ENCODE measurements at regions not wholly inside any gene's neighbourhood (a gene's known extent, or its start where the extent isn't known, plus 50 kb on each side); places are given as distances from the start of the nearest gene placed in this dataset.

DNA sequence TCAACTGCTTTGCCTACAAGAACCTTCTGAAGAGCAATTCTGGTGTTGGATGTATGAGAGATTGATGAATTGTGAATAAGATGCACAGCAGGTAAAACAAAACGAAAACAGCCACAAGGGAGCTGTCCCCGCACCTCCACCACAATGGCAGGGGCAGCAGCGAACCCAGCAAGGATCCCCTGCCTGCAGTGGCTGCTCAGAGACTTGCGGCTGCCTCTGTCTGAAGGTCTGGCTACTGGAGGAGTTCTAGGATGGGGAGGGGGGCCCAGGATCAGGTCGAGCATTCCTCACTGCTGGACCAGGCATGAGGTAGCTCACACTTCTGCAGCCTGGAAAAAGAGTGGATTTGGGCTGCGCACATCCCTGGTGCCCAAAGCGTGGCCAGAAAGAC, 523.5 kb downstream of the CDH26 start:
- no peaks in the 10 kb centered on the region for H3K4me1 Mint-ChIP-seq (ENCODE audit: low read depth in 2 of 2)
- H3K4me3 Mint-ChIP-seq: no peak overlapping the region
- no peaks in the 10 kb centered on the region for H3K9me3 Mint-ChIP-seq
- DNase-seq (ENCODE audit: low spot score): no peak
- H3K27ac Mint-ChIP-seq: no peak overlapping the region
- no peak for ATAC-seq
- peaks cover 6 to 18% of the 10 kb centered on the region in 2 donors for H3K27me3 Mint-ChIP-seq
- no peaks in the 10 kb centered on the region for H3K36me3 Mint-ChIP-seq

DNA sequence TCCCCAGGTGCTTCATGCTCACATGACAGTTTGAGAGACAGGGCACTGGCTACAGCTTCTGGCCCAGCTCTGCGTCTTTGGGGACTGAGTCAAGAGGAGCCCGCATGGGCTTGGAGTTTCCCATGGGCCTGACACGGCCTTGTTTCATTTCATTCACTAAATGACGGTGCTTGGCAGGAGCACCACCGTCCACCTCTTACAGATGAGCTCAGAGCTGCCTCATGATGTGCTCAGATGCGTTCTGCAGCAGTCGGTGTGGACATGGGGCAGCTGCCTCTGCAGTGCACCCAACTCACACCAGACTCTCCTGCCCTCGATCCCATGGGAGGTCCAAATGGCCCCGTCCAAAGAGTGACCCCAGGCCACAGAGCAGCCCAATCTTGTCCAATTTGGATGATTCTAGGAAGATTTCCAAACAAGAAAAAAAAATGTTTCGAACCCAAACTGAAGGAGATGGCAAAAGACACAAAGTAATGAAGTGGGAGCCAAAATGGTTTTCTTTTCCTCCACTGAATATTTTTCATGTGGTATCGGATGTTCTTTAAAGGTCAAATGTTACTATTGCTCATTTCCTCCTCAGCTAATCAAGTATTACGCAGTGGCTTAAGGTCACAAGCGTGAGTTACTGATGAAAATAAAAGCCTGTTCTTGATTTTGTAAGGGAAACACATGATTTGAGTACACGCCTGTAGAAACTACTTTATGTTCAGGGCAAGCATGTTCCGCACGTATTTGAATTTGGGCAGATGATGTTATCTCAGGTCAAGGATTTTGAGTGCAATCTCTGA, 524.2 kb downstream of the CDH26 start:
- H3K9me3 Mint-ChIP-seq: no peaks in the 10 kb centered on the region

DNA sequence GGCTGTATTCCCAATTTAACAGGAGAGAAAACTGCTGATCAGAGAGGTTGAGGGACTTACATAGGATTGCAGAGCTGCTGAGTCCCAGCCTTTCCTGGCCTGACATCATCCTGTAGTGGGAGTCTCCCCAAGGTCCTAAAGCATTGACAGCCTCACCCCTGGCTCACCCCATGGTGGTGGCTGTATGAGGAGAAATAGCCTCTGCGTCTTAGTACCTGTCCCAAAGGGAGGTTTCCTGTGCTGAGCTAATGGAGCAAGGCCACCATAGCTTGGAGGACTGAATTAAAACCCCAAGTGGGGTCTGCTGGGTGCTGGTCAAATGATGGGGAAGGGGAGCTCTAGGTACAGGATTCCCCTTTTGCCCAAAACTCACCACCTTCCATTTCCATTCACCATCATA, 525.1 kb downstream of the CDH26 start:
- Mint-ChIP-seq H3K36me3 (no peaks in the 10 kb centered on the region), H3K27me3 (peaks cover 4 to 18% of the 10 kb centered on the region in 2 donors), H3K27ac (no peak overlapping the region), H3K4me1 (ENCODE audit: low read depth in 2 of 2) (no peaks in the 10 kb centered on the region), H3K4me3 (no peak overlapping the region), H3K9me3 (no peaks in the 10 kb centered on the region)
- DNase-seq (ENCODE audit: low spot score) (no peak), ATAC-seq (peak in 1 of 2 donors; percentile 15)

More for the DNA sequence above, 524.2 kb downstream of the CDH26 start:
- ATAC-seq (no peak), DNase-seq (ENCODE audit: low spot score) (no peak)
- Mint-ChIP-seq H3K4me3 (no peak overlapping the region), H3K27me3 (peaks cover 6 to 18% of the 10 kb centered on the region in 2 donors), H3K4me1 (ENCODE audit: low read depth in 2 of 2) (no peaks in the 10 kb centered on the region), H3K36me3 (no peaks in the 10 kb centered on the region), H3K27ac (no peak overlapping the region)

DNA sequence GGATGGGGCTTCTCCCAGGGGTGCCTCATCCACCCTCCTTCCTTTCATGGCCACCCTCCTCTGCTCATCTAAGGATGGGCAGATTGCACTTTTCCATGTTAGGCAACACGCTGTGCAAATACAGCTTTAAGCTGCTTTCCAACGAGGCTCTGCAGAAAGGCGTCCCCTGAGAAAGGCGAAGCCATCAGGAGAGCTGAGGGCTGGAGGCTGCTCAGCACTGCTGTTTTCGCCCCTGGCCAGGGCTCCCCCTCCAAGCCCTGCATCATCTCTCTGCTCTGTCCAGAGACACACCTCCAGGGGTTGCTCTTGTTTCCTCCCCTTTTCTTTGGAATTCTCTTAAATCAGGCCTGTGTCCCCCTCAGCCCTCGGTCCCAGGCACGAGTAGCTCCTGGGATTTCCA, 526.1 kb downstream of the CDH26 start:
- peaks cover 4 to 18% of the 10 kb centered on the region in 2 donors for H3K27me3 Mint-ChIP-seq
- H3K36me3 Mint-ChIP-seq: no peaks in the 10 kb centered on the region
- H3K4me1 Mint-ChIP-seq (ENCODE audit: low read depth in 2 of 2): no peaks in the 10 kb centered on the region
- no peak for DNase-seq (ENCODE audit: low spot score)
- no peak overlapping the region for H3K4me3 Mint-ChIP-seq
- no peak for ATAC-seq
- no peaks in the 10 kb centered on the region for H3K9me3 Mint-ChIP-seq
- no peak overlapping the region for H3K27ac Mint-ChIP-seq

DNA sequence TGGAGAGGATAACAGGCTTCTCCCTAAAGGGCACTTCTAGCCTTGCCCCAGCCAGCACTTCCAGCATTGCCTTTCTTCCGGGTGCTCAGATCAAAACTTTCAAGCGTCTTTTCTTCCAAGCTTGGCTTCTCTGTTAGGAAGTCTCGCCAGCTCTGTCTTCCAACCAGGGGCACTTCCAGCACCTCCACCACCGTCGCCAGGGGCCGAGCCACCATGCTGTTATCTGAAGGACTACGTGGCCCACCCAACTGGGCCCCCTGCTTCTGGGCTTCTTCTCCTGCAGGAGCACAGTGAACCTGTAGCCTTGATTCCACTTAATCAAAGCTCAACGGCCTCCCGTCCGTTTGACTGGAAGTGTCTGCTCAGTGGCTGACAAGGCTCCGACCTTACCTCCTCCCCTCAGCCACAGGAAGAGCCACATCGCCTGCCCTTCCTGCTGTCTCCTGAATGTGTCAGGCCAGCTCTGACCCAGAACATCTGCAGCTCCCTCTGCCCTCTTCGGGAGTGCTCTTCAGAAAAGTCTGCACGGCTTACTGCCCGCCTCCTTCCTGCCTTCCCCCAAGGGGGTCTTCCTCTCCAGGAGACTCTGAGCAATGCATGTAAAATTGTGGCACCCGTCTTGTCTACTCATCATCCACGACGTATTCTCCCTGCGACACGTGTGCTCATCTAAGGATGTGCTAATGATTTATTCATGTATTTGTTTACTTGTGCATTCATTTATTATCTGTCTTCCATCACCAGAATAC, 527.0 kb downstream of the CDH26 start:
- H3K4me1 Mint-ChIP-seq (ENCODE audit: low read depth in 2 of 2): no peaks in the 10 kb centered on the region
- DNase-seq (ENCODE audit: low spot score): no peak
- H3K27ac Mint-ChIP-seq: no peak overlapping the region
- no peaks in the 10 kb centered on the region for H3K36me3 Mint-ChIP-seq
- ATAC-seq: no peak
- no peaks in the 10 kb centered on the region for H3K9me3 Mint-ChIP-seq
- no peak overlapping the region for H3K4me3 Mint-ChIP-seq
- H3K27me3 Mint-ChIP-seq: peaks cover 4 to 22% of the 10 kb centered on the region in 2 donors

DNA sequence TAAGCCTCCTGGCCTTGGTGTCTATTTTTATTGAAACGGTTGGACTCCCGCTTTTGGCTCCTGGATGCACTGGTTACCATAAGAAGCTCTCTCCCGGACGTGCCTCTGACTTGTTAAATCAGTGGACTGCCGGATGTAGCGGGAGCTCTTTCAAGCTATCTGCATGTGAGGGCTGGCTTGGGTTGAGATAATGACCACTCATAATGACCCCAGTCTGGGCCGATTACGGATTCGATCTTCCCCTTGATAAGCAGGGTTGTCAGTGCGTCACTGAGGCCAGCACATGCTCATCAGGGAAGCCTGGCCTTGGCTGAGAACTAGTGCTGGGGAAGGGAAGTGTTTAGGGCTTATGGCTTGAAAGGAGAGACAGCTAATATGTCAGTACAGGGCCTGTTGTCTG, 528.1 kb downstream of the CDH26 start:
- Mint-ChIP-seq H3K9me3 (no peaks in the 10 kb centered on the region), H3K27me3 (peaks cover 4 to 22% of the 10 kb centered on the region in 2 donors), H3K4me1 (ENCODE audit: low read depth in 2 of 2) (no peaks in the 10 kb centered on the region), H3K4me3 (no peak overlapping the region), H3K27ac (no peak overlapping the region), H3K36me3 (no peaks in the 10 kb centered on the region)
- DNase-seq (ENCODE audit: low spot score): no peak
- ATAC-seq: no peak

DNA sequence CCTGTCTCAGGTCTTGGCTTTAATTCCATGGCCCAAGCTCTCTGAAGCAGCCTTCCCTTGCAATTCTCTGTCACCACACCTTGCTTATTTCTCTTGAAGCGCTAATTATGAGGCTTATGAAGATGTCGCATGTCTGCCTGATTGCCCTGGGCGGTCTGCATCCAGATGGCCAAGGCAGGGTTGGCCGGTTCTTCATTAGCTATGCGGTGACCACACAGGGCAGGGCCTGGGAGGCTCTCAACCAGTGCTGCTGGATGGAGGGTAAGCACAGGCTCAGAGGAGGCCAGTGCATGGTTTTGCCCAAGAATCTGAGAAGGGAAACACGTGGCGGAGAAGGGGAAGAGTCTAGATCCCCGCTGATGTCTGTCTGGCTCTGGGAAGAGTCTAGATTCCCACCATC, 528.7 kb downstream of the CDH26 start:
- ATAC-seq: no peak
- peaks cover 4 to 22% of the 10 kb centered on the region in 2 donors for H3K27me3 Mint-ChIP-seq

DNA sequence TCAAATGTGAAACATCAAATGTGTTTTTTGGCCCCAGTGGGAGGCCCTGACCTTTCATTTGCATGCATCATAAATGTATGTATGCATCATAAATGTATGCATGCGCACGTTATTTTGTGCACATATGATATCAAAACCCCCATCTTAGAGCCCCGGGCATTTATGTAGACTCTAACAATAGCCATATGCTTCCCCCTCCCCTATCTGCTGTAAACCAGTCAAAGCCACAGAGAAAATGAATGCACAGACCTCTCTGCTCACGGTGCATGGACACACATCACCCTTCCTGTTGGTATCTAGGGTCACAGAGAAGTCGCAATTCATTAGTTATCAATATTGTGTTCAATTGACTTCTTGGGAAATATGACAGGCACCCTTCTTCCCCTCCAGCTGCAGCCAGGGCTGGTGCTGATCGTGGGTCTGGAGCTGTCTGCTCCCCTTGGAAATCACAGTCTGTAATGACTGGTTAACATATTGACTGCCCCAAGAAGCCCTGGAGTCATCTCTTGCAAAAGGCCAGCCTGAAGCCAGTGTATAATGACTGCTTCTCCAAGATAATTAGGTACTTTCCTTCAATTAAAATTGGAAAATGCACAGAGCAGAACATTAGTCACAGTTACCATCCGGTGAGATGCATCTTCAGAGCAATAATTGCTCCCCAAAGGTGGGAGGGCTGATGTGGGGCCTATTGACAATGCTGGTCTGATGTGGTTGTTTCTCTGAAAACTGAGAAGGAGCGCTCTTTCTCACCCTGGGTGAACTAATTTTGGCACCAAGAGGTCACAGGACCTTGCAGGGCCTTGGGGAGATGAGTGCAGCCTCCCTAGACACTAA, 532.2 kb downstream of the CDH26 start:
- Mint-ChIP-seq H3K27me3 (peaks cover 0 to 20% of the 10 kb centered on the region in 2 donors), H3K36me3 (no peaks in the 10 kb centered on the region)
- no peak for ATAC-seq

More for the DNA sequence above, 528.7 kb downstream of the CDH26 start:
- H3K27ac Mint-ChIP-seq: no peak overlapping the region
- H3K9me3 Mint-ChIP-seq: no peaks in the 10 kb centered on the region
- no peak for DNase-seq (ENCODE audit: low spot score)
- H3K36me3 Mint-ChIP-seq: no peaks in the 10 kb centered on the region
- H3K4me3 Mint-ChIP-seq: no peak overlapping the region
- H3K4me1 Mint-ChIP-seq (ENCODE audit: low read depth in 2 of 2): no peaks in the 10 kb centered on the region

DNA sequence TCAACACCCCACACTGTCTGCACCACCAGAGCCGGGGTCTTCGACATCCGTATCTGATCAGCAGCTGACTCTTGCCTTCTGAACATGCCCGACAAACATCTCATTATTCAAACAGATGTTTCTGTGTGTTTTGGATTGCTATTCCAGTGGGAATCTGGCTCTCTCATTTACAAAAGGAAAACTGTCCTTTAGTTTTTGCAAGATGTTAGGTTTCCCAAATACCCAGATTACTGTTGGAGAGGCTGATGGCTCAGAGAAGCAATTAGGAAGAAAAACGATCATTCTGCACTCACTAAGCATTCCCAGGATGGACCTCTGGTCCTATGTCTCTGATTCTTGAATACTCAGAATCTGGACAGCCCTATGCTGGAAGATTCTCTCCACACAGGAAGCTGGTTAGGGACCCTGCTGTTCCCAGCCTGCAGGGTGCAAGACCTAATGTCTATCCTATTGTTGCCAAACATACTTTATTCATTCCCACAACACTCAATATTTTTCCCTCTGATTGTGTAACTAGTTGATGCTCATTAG, 532.9 kb downstream of the CDH26 start:
- H3K36me3 Mint-ChIP-seq: no peaks in the 10 kb centered on the region
- DNase-seq (ENCODE audit: low spot score) (no peak), ATAC-seq (no peak)
- peaks cover 0 to 16% of the 10 kb centered on the region in 2 donors for H3K27me3 Mint-ChIP-seq
- H3K4me3 Mint-ChIP-seq: no peak overlapping the region
- H3K27ac Mint-ChIP-seq: no peak overlapping the region
- H3K4me1 Mint-ChIP-seq (ENCODE audit: low read depth in 2 of 2): no peaks in the 10 kb centered on the region
- H3K9me3 Mint-ChIP-seq: no peaks in the 10 kb centered on the region

More for the DNA sequence above, 532.2 kb downstream of the CDH26 start:
- no peak overlapping the region for H3K4me3 Mint-ChIP-seq
- no peaks in the 10 kb centered on the region for H3K4me1 Mint-ChIP-seq (ENCODE audit: low read depth in 2 of 2)
- DNase-seq (ENCODE audit: low spot score): no peak
- H3K9me3 Mint-ChIP-seq: no peaks in the 10 kb centered on the region
- no peak overlapping the region for H3K27ac Mint-ChIP-seq

DNA sequence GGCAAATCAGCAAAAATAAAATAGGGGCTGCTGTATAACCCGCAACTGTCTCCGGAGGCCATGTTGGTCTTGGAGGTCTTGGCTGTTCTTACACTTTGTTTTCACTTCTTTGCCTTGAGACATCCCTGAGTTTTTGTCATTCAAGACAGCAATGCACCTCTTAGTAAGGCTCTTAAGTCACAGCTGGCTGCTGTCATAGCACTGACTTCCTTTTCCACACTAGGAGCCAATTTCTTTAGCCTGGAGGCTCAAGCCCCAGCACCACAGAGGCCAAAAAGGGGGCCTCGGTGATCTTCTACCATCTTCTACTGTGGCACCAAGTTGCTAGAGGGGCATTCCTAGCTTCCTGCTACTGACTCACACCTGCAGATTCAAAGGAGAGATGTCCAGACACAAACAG, 536.3 kb downstream of the CDH26 start:
- no peak for ATAC-seq
- Mint-ChIP-seq H3K27me3 (peaks cover 0 to 14% of the 10 kb centered on the region in 2 donors), H3K27ac (no peak overlapping the region), H3K36me3 (no peaks in the 10 kb centered on the region), H3K4me1 (ENCODE audit: low read depth in 2 of 2) (no peaks in the 10 kb centered on the region), H3K4me3 (no peak overlapping the region), H3K9me3 (no peaks in the 10 kb centered on the region)
- no peak for DNase-seq (ENCODE audit: low spot score)

DNA sequence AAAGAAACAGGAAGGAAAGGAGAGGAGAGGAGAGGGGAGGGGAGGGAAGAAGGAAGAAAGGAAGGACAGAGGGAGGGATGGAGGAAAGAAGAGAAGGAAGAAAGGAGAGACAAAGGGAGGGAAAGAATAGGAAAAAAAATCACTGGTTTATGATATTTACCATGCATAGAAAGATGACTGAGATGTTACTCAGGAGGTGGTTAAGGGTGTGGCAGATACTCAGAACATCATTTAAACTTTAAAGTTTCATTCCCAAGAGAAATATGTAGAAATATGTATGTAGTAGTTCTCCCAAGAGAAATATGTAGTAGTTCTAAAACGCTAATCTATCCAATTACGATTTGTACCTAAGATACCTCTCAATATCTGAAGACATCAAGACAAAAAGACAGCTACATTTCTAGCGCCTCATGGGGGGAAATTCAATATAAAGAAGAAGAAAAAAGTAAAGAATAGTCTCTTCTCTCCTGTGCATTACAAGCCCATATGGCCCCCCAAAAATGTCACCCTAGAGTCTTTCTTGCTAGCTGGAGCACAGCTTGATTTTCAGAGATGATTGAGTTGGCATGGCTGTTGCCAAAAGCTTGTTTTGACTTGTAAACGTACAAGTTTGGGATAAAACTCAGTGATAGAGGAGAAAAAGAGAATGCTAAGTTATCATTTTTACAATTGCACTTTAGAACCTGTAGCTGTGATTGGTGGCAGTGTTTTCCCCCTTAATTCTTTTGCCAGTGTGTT, 539.2 kb downstream of the CDH26 start:
- DNase-seq (ENCODE audit: low spot score) (no peak), ATAC-seq (no peak)
- no peaks in the 10 kb centered on the region for H3K4me1 Mint-ChIP-seq (ENCODE audit: low read depth in 2 of 2)
- no peaks in the 10 kb centered on the region for H3K9me3 Mint-ChIP-seq
- no peak overlapping the region for H3K4me3 Mint-ChIP-seq
- H3K36me3 Mint-ChIP-seq: no peaks in the 10 kb centered on the region
- peaks cover 13 to 28% of the 10 kb centered on the region in 2 donors for H3K27me3 Mint-ChIP-seq
- no peak overlapping the region for H3K27ac Mint-ChIP-seq

DNA sequence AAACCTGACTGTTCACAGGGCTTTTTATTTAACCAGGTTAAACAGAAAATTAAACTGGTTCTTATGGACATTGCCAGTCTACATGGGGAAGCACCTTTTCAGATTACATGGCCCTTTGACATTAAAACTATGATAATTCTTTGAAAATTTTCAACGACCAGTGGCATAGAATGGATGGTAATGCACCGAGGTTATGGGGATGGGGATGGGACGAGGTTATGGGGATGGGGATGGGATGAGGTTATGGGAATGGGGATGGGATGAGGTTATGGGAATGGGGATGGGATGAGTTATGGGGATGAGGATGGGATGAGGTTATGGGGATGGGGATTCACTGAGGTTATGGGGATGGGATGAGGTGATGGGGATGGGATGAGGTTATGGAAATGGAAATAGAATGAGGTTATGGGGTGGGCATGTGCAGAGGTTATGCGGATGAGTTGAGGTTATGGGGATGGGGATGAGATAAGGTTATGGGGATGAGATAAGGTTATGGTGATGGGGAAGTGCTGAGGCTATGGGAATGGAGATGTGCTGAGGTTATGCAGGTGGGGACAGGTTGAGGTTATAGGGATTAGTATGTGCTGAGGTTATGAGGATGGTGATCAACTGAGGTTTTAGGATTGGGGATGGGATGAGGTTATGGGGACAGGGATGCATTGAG, 541.9 kb downstream of the CDH26 start:
- Mint-ChIP-seq H3K36me3 (no peaks in the 10 kb centered on the region), H3K4me3 (no peak overlapping the region), H3K9me3 (no peaks in the 10 kb centered on the region), H3K27me3 (peaks cover 13 to 33% of the 10 kb centered on the region in 2 donors), H3K27ac (no peak overlapping the region), H3K4me1 (ENCODE audit: low read depth in 2 of 2) (no peaks in the 10 kb centered on the region)
- no peak for ATAC-seq
- DNase-seq (ENCODE audit: low spot score): no peak

DNA sequence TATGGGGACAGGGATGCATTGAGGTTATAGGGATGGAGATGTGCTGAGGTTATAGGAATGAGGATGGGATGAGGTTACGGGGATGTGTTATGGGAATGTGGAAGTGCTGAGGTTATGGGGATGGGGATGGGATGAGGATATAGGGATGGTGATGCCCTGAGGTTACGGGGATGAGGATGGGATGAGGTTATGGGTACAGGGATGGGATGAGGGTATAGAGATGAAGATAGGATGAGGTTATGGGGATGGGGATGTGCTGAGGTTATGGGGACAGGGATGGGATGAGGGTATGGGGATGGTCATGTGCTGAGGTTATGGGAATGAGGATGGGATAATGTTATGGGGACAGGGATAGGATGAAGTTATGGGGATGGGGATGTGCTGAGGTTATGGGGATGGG, 542.8 kb downstream of the CDH26 start:
- no peaks in the 10 kb centered on the region for H3K9me3 Mint-ChIP-seq
- H3K4me3 Mint-ChIP-seq: no peak overlapping the region
- DNase-seq (ENCODE audit: low spot score) (no peak), ATAC-seq (peak in 1 of 2 donors; percentile 27)
- no peaks in the 10 kb centered on the region for H3K4me1 Mint-ChIP-seq (ENCODE audit: low read depth in 2 of 2)
- no peak overlapping the region for H3K27ac Mint-ChIP-seq
- H3K27me3 Mint-ChIP-seq: peaks cover 13 to 33% of the 10 kb centered on the region in 2 donors
- H3K36me3 Mint-ChIP-seq: no peaks in the 10 kb centered on the region

Data from natural killer cell treated with Interleukin-12 subunit alpha and Interleukin-12 subunit beta and Interleukin-15 and Interleukin-18, amount 100 ng/mL, for 72 hours (primary cell).